SH-SY5Y (cell line): ENCODE measurements at regions not wholly inside any gene's neighbourhood (a gene's known extent, or its start where the extent isn't known, plus 50 kb on each side); places are given as distances from the start of the nearest gene placed in this dataset.

Experiments
- GATA2 ChIP-seq: IDR thresholded peaks from 2 replicates; pipeline ENCODE4 v1.6.1; 2011; ENCODE audit warnings: mild to moderate bottlenecking, low read depth, low read length
- GATA3 ChIP-seq: IDR thresholded peaks from 2 replicates; pipeline ENCODE4 v1.6.1; 2011; ENCODE audit warnings: low read depth, mild to moderate bottlenecking, low read length, moderate library complexity

GRCh38 chr15:91499774-91500383 lies 353.6 kb upstream of the SLCO3A1 start:
- TF ChIP-seq GATA3, result no peak
- no peak for TF ChIP-seq GATA2
